ENCODE measurements at regions not wholly inside any gene's neighbourhood (a gene's known extent, or its start where the extent isn't known, plus 50 kb on each side); places are given as distances from the start of the nearest gene placed in this dataset.

DNA sequence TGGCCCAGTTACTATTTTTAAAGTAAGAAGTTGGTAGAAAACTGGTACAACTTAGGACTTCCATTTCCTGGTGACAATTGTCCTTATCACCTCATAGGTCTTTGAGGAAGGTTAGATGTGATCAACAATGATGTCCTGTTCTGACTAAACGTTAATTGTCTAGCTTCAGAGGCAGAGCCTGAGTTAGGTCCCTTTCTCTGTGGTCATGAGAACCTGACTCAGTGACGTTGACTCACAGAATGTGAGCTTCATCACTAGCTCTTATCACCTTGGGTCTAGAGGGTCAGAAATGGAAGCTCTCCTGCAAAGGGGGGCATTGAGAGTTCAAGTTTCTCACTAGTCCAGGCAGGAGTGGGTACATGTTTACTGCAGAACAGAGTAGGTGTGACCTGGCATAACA, 60.6 kb upstream of the ATP8B1 start:
- DNase-seq = no peak
- Mint-ChIP-seq H3K4me3 (no peak overlapping the region), H3K9me3 (no peaks in the 10 kb centered on the region), H3K4me1 (no peaks in the 10 kb centered on the region), H3K36me3 (no peaks in the 10 kb centered on the region), H3K27me3 (peaks cover 10% of the 10 kb centered on the region in 2 donors), H3K27ac (no peak overlapping the region)
- ATAC-seq (replicated peaks) = no peak

DNA sequence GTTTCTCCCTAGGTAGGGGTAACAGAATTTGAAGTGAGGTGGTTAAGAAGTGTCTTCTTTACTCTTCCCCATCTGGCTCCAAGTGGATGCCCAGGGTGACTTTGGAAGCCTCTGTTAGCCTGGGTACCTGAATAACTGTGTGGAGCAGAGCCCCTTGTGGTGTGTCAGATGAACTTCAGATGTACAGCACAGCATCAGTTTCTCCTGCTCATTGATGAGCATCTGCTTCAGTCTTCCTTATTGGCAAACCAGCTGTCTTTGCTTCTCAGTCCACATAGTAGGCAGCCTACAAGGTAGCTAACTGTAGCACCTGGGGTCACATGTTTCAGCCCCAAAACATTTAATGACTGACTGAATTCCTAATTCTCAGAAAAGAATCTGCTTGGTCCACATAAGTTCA, 56.2 kb upstream of the ATP8B1 start:
- no peak overlapping the region for H3K27ac Mint-ChIP-seq
- H3K9me3 Mint-ChIP-seq = peaks cover 0 to 3% of the 10 kb centered on the region in 2 donors
- peaks cover 7 to 10% of the 10 kb centered on the region in 2 donors for H3K27me3 Mint-ChIP-seq
- H3K4me1 Mint-ChIP-seq = peaks cover 0 to 4% of the 10 kb centered on the region in 2 donors
- H3K36me3 Mint-ChIP-seq = no peaks in the 10 kb centered on the region
- DNase-seq (no peak), ATAC-seq (replicated peaks) (peak; percentile 79 to 84)
- H3K4me3 Mint-ChIP-seq = no peak overlapping the region

DNA sequence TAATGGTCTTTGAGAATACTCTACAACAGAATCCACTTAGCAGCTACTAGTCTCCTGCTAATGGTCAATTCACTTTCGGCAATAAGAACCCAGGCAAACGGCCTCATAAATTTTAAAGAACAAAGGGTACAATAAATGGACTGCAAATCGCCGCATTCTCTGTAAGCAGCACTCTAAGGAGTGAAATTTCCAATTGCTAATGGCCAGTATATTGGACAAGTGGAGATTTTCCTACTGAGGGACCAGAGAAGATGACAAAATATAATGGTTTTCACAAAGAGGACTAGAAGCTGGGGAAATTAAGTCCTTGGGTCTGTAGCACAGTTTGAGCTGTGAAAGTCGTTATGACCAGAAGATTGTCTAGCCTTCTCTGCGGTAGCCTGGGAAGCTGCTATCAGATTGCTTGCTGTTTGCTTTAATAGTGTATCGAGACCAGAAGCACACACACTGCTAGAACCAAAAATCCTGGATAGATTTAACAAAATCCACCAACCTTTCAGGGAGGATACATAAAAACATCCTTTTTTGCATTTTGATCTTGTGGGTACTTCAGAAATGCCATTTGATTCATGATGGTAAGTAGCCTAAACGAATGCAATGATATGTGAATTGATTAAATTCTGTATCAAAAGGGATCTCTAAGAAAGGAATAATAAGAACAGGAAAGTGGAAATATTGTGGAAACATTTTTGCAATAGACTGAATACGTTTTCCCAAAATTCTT, 53.6 kb upstream of the ATP8B1 start:
- DNase-seq (no peak), ATAC-seq (replicated peaks) (no peak)
- Mint-ChIP-seq H3K27me3 (no peaks in the 10 kb centered on the region), H3K4me1 (peaks cover 0 to 4% of the 10 kb centered on the region in 2 donors), H3K4me3 (no peak overlapping the region), H3K36me3 (no peaks in the 10 kb centered on the region), H3K27ac (no peak overlapping the region), H3K9me3 (peaks cover 0 to 3% of the 10 kb centered on the region in 2 donors)

DNA sequence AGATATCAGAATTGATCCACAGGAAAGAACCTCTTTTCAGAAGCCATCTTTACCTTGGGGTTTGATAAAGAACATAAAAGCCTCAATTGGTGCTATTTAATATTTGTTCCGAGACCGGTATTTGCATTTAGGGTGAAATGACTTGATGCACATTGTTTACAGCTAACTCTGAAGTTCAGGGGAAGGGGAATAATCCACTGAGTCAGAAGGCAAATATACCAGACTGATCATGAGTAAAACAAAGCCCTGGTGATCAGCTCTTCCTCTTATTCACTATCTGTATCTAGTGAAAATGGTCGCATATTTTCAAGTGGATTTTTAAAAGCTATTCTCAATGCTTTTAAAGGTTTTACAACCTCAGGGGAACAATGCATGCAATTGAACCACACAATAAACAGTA, 53.0 kb upstream of the ATP8B1 start:
- Mint-ChIP-seq H3K27ac (no peak overlapping the region), H3K27me3 (no peaks in the 10 kb centered on the region), H3K9me3 (peaks cover 0 to 3% of the 10 kb centered on the region in 2 donors), H3K4me3 (no peak overlapping the region), H3K36me3 (no peaks in the 10 kb centered on the region), H3K4me1 (peaks cover 0 to 4% of the 10 kb centered on the region in 2 donors)
- DNase-seq = no peak
- ATAC-seq (replicated peaks) = peak; percentile 31 to 72

DNA sequence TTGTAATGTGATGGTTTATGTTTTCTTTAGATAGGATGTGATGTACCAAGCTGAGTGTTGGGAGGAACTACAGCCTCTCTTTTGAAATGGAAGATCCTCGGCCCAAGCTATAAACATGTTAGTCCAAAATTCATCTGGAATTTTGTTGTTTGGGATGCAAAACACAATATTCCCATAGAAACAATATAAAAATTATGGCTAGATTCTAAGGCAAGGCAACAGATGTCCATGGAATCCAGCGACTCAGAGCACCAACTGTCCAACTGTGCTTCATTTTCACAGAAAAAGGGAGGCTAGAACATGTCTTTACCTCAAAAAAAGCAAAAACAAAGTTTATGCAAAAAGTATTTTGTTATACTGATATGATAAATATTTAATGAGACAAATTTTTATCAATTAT, 52.4 kb upstream of the ATP8B1 start:
- DNase-seq (no peak), ATAC-seq (replicated peaks) (no peak)
- Mint-ChIP-seq H3K4me1 (peaks cover 0 to 4% of the 10 kb centered on the region in 2 donors), H3K4me3 (no peak overlapping the region), H3K27ac (no peak overlapping the region), H3K36me3 (no peaks in the 10 kb centered on the region), H3K27me3 (no peaks in the 10 kb centered on the region), H3K9me3 (peaks cover 0 to 3% of the 10 kb centered on the region in 2 donors)

GRCh38 chr18:57854726-57855125, 51.6 kb upstream of the ATP8B1 start:
- Mint-ChIP-seq H3K27me3 (no peaks in the 10 kb centered on the region), H3K27ac (no peak overlapping the region)
- ATAC-seq (replicated peaks) = no peak

DNA sequence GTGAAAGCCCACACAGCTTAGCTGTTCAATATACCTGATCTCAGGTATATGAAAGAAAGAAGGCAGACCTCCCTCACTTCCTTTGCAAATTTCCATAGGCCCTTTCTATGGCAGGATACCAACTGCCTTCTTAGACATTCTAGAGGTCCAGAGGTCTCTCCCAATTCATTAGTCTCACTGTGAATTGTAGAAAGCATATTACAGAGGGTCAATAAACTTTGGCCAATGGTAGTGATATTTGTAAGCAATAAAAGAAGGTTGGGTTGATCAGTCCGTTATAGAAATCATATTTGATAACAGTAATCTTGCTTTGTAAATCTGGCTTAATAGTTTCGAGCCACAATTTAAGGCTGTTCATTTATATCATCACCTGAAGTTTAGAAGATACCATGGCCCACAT, 50.7 kb upstream of the ATP8B1 start:
- ATAC-seq (replicated peaks) (no peak), DNase-seq (no peak)
- Mint-ChIP-seq H3K27me3 (no peaks in the 10 kb centered on the region), H3K27ac (no peak overlapping the region), H3K4me1 (peaks cover 0 to 4% of the 10 kb centered on the region in 2 donors), H3K4me3 (no peak overlapping the region), H3K9me3 (peaks cover 0 to 3% of the 10 kb centered on the region in 2 donors), H3K36me3 (peaks cover 0 to 1% of the 10 kb centered on the region in 2 donors)

More at GRCh38 chr18:57854726-57855125, 51.6 kb upstream of the ATP8B1 start:
- Mint-ChIP-seq H3K4me1 (peaks cover 0 to 4% of the 10 kb centered on the region in 2 donors), H3K4me3 (no peak overlapping the region), H3K36me3 (peaks cover 0 to 1% of the 10 kb centered on the region in 2 donors), H3K9me3 (peaks cover 0 to 3% of the 10 kb centered on the region in 2 donors)
- no peak for DNase-seq

DNA sequence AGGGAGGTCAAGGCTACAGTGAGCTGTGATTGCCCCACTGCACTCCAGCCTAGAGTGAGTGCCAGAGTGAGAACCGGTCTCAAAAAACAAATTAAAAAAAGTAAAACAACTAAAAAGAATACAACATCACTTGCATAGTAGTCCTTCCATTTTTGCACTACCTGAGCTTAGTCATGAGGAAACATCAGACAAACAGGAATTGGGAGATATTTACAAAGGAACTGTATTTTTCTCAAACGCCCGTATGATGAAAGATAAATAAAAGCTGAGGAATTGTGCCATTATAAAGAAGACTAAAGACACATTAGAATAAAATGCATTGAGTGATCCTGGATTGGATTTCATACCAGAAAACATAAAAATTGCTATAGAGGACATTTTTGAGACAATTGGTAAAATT, 50.0 kb upstream of the ATP8B1 start:
- ATAC-seq (replicated peaks) (no peak), DNase-seq (no peak)
- Mint-ChIP-seq H3K36me3 (peaks cover 0 to 1% of the 10 kb centered on the region in 2 donors), H3K4me1 (peaks cover 0 to 4% of the 10 kb centered on the region in 2 donors), H3K9me3 (peaks cover 0 to 3% of the 10 kb centered on the region in 2 donors), H3K27ac (no peak overlapping the region), H3K4me3 (no peak overlapping the region), H3K27me3 (no peaks in the 10 kb centered on the region)
